ENCODE measurements at regions not wholly inside any gene's neighbourhood (a gene's known extent, or its start where the extent isn't known, plus 50 kb on each side); places are given as distances from the start of the nearest gene placed in this dataset.

- intact Hi-C loops (cut with micrococcal nuclease; ENCODE audit: unreplicated experiment), result no loop called here
- no peak overlapping the region for H2AFZ ChIP-seq
- no peaks in the 10 kb centered on the region for H3K9me2 ChIP-seq (ENCODE audit: insufficient read depth)
- no peak for DNase-seq
- H3K27ac ChIP-seq, result no peak overlapping the region
- H3K4me3 ChIP-seq, result no peak overlapping the region
- no peaks in the 10 kb centered on the region for H3K4me1 ChIP-seq (replicated peaks; ENCODE audit: insufficient read depth)
- BruUV-seq (replicated peaks), result no TSS peak
- ChIA-PET POLR2A (ENCODE audit: unreplicated experiment) (no interaction called here), CTCF (no interaction called here)
- no peaks in the 10 kb centered on the region; the same call in 1 of the 2 replicates for H3K9me3 ChIP-seq (ENCODE audit: insufficient read depth, low read depth)
- no peaks in the 10 kb centered on the region for H3K79me2 ChIP-seq (ENCODE audit: low read depth)
- no peaks in the 10 kb centered on the region for H3F3A ChIP-seq (ENCODE audit: insufficient read depth, low read depth)
- H3K36me3 ChIP-seq (ENCODE audit: low read depth), result no peaks in the 10 kb centered on the region
- TF ChIP-seq EZH2 (IDR thresholded peaks at IDR 0.05; ENCODE audit: low read depth) (no peak), CTCF (conservative IDR thresholded peaks at IDR 0.05) (no peak)
- peaks cover 97% of the 10 kb centered on the region for H3K27me3 ChIP-seq (ENCODE audit: insufficient read depth, low read depth)
- no peak overlapping the region for H3K4me2 ChIP-seq
- no peaks in the 10 kb centered on the region for H4K20me1 ChIP-seq (ENCODE audit: insufficient read depth)
Observed at GRCh38 chr6:33897189-33897780, 93.5 kb upstream of the MLN start.

- H3K9me2 ChIP-seq (ENCODE audit: insufficient read depth), result no peaks in the 10 kb centered on the region
- intact Hi-C loops (cut with micrococcal nuclease; ENCODE audit: unreplicated experiment), result no loop called here
- BruUV-seq (replicated peaks), result no TSS peak
- H3F3A ChIP-seq (ENCODE audit: insufficient read depth, low read depth), result no peaks in the 10 kb centered on the region
- no peak overlapping the region for H3K4me3 ChIP-seq
- no peak overlapping the region for H2AFZ ChIP-seq
- no peaks in the 10 kb centered on the region; the same call in 1 of the 2 replicates for H3K9me3 ChIP-seq (ENCODE audit: insufficient read depth, low read depth)
- CTCF ChIA-PET, result no interaction called here
- POLR2A ChIA-PET (ENCODE audit: unreplicated experiment), result no interaction called here
- no peak overlapping the region for H3K4me2 ChIP-seq
- no peak overlapping the region for H3K27ac ChIP-seq
- no peaks in the 10 kb centered on the region for H3K36me3 ChIP-seq (ENCODE audit: low read depth)
- no peaks in the 10 kb centered on the region for H3K4me1 ChIP-seq (replicated peaks; ENCODE audit: insufficient read depth)
- H4K20me1 ChIP-seq (ENCODE audit: insufficient read depth), result no peaks in the 10 kb centered on the region
- DNase-seq, result no peak
- peaks cover 97% of the 10 kb centered on the region for H3K27me3 ChIP-seq (ENCODE audit: insufficient read depth, low read depth)
- no peaks in the 10 kb centered on the region for H3K79me2 ChIP-seq (ENCODE audit: low read depth)
- TF ChIP-seq EZH2 (IDR thresholded peaks at IDR 0.05; ENCODE audit: low read depth), result no peak
- no peak for TF ChIP-seq CTCF (conservative IDR thresholded peaks at IDR 0.05)
Observed at GRCh38 chr6:33896391-33897188, 92.8 kb upstream of the MLN start.

GRCh38 chr6:33895988-33896387, 92.2 kb upstream of the MLN start:
- Histone ChIP-seq H3K27me3 (ENCODE audit: insufficient read depth, low read depth) (peaks cover 97% of the 10 kb centered on the region), H3K4me1 (replicated peaks; ENCODE audit: insufficient read depth) (no peaks in the 10 kb centered on the region), H3F3A (ENCODE audit: insufficient read depth, low read depth) (no peaks in the 10 kb centered on the region), H3K27ac (no peak overlapping the region), H3K9me3 (ENCODE audit: insufficient read depth, low read depth) (no peaks in the 10 kb centered on the region; the same call in 1 of the 2 replicates), H4K20me1 (ENCODE audit: insufficient read depth) (no peaks in the 10 kb centered on the region), H3K36me3 (ENCODE audit: low read depth) (no peaks in the 10 kb centered on the region), H3K4me2 (no peak overlapping the region), H3K79me2 (ENCODE audit: low read depth) (no peaks in the 10 kb centered on the region), H2AFZ (no peak overlapping the region), H3K9me2 (ENCODE audit: insufficient read depth) (no peaks in the 10 kb centered on the region), H3K4me3 (no peak overlapping the region)
- POLR2A ChIA-PET (ENCODE audit: unreplicated experiment), result no interaction called here
- CTCF ChIA-PET, result no interaction called here
- DNase-seq, result no peak
- no TSS peak for BruUV-seq (replicated peaks)
- TF ChIP-seq CTCF (conservative IDR thresholded peaks at IDR 0.05) (no peak), EZH2 (IDR thresholded peaks at IDR 0.05; ENCODE audit: low read depth) (no peak)
- intact Hi-C loops (cut with micrococcal nuclease; ENCODE audit: unreplicated experiment), result no loop called here
